HG03439 (cell line): ENCODE measurements at regions not wholly inside any gene's neighbourhood (a gene's known extent, or its start where the extent isn't known, plus 50 kb on each side); places are given as distances from the start of the nearest gene placed in this dataset.

ENCODE experiments used
- ATAC-seq: cut with Tn5 transposase; IDR thresholded peaks from one replicate; pipeline ENCODE4 v1.9.1; 2021; ENCODE audit warnings: mild to moderate bottlenecking, moderate library complexity; ENCODE audit not compliant: unreplicated experiment

- ATAC-seq: no peak
Measured at GRCh38 chr11:112509300-112509699, 248.6 kb upstream of the PLET1 start.

GRCh38 chr11:112511271-112511670, 250.6 kb upstream of the PLET1 start:
- ATAC-seq: no peak

DNA sequence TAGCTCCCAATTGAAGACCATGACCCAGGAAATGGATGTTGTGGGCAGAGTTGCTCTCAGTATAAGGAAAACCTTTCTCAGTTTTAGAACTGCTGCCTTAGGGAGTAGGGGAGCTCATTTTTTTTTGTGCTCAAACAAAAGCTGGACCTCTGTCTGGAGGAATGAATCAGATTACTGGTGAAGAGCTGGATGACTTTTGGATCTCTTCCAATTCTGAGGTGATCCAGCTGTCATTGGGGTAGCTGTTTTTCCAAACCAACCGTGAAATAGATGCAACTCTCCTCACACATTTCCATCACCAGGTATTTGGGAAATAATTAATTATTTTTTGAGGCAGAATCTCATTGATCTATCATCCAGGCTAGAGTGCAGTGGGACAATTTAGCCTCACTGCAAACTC, 251.3 kb upstream of the PLET1 start:
- ATAC-seq: no peak

- ATAC-seq: no peak
Measured at GRCh38 chr11:112513417-112513816, 252.8 kb upstream of the PLET1 start.

GRCh38 chr11:112514011-112514740, 253.5 kb upstream of the PLET1 start:
- ATAC-seq: no peak

GRCh38 chr11:112516261-112516660, 255.6 kb upstream of the PLET1 start:
- ATAC-seq: no peak

DNA sequence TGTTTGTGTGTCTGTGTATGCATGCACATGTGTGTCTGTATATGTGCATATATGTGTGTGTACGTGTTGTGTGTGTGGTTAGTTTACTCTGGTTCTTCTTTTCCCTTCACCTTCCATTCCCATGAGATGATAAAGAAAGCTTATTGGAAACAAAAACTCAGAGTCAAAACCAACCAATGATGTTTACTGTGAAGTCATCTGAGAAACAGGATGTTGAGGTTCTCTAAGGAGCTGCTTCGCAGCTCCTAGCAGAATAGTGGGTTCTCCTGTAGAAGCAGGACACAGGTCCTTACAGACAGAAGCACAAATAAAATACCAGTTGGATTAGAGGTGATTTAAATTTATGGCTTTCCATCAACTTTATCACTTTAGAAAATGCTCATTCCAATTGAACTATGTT, 256.1 kb upstream of the PLET1 start:
- no peak for ATAC-seq

DNA sequence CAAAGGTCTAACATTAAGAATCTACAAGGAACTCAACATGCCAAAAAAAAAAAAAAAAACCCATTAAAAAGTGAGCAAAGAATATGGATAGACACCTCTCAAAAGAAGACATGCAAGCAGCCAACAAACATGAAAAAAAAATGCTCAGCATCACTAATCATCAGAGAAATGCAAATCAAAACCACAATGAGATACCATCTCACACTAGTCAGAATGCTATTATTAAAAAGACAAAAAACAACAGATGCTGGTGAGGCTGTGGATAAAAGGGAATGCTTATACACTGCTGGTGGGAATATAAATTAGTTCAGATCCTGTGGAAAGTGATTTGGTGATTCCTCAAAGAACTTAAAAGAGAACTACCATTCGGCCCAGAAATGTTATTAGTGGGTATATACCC, 257.7 kb upstream of the PLET1 start:
- no peak for ATAC-seq

DNA sequence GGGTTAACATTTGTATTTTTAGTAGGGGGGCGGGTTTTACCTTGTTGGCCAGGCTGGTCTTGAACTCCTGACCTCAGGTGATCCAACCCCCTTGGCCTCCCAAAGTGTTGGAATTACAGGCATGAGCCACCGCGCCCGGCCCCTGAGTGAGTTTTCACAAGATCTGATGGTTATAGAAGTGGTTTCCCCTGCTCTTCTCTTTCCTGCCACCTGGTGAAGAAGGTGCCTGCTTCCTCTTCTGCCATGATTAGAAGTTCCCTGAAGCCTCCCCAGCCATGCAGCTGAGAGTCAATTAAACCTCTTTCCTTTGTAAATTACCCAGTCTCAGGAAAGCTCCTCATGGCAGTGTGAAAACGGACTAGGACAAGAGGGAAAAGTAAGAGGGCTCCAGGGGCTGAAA, 259.1 kb upstream of the PLET1 start:
- ATAC-seq: no peak

DNA sequence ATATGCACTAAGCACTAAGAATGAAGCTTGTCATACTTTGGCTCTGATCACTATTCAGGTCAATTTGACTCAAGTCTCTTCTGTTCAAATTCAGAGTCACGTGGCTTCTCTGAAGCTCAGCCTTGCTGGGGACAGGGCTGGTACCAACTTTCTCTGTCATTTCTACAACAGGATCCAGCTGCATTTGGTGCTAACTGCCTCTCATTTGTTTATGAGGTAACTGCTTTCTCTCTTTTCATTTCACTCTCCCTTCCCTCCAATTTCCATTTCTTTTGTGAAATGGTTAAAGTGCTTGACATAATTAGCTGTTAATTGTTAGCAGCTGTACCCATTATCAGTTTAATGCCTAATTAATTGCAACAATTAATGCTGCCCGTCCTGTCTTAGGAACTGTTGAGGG, 259.7 kb upstream of the PLET1 start:
- no peak for ATAC-seq

DNA sequence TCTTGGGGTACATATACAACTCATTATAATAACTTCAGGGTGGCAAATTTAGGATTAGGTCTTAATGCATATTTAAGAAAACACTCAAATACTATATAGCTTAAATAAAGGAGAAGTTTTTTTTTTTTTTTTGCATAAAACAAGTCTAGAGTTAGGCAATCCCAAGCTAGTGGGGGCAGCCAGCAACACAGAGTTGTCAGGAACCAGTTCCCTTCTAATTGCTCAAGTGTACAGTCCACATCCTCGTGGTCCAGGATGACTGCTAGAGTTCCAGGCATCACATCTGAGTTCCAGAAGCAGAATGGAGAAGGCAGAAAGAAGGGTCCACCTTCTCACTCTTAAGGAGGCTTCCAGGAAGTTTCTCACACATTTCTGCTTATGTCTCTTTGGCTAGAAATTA, 261.9 kb upstream of the PLET1 start:
- no peak for ATAC-seq

- ATAC-seq: no peak
Measured at GRCh38 chr11:112523031-112523430, 262.4 kb upstream of the PLET1 start.

DNA sequence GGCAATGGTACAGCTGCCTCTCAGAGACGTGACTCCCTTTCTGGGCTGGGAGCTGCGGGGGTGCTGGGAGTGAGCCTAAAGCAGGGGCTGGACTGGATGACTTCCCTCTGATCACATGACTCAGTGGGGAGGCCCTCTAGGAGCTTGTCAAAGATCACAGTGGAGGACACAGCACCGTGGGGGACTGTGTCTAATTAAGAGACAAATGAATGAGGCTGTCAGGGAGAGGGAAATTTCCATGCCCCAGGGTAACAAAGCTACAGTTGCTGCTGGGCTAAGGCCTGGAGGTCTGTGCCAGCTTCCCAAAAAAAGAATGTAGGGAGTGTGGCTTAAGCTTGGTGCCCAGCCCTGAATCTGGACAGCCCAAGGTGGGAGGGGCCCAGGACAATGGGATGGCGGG, 262.8 kb upstream of the PLET1 start:
- ATAC-seq: no peak

DNA sequence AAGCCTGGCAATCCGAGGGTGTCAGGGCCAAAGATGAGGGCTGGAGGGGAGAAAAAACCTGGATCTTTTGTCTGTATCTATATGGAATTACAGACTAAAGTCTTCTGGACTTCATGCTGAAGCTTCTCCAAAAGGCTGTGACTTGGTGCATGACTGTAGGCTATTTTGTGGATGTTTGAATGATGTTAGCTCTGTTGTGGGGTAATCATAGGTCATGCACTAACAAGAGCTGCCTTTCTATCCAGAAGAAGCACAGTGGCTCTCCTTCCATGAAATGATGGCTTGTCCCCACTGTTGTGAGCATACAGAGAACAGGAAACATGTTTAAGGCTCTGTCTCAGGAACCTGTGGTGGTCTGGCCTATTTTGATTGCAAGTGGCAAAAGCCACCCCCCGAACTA, 263.3 kb upstream of the PLET1 start:
- no peak for ATAC-seq

DNA sequence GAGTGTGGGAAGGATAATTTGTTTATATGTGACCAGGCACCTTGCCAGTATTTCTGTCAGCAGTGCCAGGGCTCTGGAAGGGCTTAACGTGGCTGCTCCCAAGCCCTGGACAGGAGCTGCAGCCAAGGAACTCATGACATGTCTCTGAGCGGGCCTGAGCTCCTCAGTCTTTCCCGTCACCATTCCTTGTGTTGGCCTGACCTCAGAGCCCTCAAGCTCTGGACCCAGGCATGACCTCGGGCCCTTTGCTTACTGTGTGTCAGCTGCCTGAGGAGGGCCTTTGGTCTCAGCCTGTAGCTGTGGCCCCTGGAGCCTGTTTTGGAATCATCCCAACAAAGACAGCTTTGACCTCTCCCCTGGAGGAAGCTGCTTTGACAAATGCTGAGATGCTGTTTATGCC, 264.1 kb upstream of the PLET1 start:
- no peak for ATAC-seq

- ATAC-seq: no peak
Measured at GRCh38 chr11:112525270-112525669, 264.6 kb upstream of the PLET1 start.

DNA sequence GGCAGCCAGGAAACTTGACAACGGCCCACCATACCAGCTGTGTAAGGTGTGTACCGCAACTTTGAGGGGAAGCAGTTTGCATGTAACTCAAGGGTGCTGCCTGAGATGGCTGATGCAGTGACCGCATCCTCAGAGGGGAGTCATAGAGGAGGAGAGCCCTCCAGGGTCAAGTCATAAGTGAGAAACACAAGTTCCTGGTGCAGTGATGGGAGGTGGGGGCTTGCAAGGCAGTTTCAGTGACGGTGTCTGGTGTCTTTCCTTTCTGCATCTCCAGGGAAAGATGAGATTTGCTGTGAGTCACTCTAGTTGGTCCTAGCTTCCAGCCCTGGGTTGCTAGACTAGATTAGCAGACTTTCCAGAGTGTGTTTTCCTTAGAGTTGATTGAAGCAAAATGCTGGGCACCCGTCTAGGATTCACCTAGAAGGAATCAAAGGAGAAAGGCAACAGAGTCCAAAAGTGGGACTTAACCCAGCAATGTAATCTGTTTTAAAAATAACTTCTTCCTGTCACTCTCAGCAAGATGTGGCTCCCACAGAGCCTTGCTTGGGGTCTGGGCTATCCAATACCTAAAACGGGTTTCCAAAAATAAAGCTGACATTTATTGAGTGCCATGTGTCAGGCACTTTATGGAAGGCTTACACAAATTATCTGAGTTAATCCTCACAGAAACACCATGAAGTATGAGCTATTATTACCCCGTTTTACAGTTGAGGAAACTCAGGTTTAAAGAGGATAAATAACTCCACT, 265.4 kb upstream of the PLET1 start:
- no peak for ATAC-seq

DNA sequence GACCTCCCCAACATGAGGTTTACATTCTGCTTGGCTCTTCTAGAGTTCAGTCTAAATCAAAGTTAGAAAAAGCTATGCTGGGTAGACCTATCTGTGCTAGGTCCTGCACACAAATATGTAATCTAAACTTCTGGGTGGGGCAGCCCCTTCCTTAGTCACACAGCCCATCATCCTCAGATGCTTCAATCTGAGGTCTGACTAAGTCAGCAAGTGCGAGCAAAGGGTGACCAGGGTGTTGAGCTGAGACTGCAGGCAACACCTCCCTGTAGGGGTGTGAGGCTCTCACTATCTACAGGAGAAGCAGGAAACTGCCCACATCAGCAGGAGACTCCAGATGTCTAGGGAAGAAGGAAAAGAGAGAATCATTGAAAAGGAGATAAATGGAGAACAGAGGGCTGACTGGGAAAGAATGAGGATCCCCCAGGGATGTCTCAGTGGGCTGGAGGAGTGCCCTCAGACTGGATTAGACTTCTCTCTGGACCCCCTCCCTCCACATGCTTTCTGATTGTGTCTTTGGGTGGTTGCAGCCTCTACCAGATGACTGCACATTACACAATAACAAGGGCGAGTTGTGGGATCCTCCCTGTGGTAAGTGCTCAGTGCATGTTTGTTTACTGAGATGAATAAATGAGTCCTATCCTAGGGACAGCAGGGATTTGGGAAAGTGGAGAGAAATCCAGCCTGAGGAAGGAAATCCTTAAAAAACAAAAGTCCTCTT, 266.2 kb upstream of the PLET1 start:
- no peak for ATAC-seq

GRCh38 chr11:112529071-112529470, 268.4 kb upstream of the PLET1 start:
- no peak for ATAC-seq

DNA sequence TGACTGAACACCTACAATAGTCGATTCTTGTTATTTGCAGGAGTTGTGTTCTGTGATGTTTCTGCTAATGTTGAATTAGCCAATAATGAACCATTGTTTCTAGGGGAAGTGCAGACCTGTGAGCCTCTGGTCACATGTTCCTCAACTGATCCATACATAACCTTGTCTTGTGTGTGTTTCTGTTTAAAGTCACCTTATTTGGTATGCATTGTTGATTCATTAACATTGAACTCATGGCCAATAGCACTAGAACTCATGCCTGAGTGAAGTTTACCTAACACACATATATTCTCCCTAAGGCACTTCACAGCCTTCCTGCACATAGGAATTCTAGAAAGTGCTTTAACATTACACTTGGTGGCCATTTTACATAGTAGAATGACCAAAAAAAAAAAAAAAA, 271.8 kb upstream of the PLET1 start:
- ATAC-seq: no peak

DNA sequence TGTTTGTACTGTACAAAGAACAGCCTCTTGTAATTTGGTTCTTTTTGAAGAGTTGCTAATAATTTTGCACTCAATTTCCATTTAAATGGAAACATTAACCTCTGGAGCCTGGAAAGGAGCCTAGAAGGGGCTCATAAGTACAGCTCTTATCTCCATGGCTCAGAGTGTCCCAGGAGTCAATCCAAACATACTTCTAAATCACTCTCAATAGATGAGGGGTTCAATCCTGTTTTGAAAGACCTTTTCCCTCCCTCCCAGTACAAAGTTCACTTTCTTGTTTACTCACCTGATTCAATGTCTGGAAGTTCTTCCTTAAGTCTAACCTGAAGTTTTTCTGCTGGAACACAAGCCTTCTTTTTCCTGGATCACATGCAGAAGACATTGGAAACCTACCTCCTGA, 273.0 kb upstream of the PLET1 start:
- no peak for ATAC-seq

GRCh38 chr11:112534208-112534607, 273.5 kb upstream of the PLET1 start:
- no peak for ATAC-seq
